ENCODE measurements at regions not wholly inside any gene's neighbourhood (a gene's known extent, or its start where the extent isn't known, plus 50 kb on each side); places are given as distances from the start of the nearest gene placed in this dataset.

DNA sequence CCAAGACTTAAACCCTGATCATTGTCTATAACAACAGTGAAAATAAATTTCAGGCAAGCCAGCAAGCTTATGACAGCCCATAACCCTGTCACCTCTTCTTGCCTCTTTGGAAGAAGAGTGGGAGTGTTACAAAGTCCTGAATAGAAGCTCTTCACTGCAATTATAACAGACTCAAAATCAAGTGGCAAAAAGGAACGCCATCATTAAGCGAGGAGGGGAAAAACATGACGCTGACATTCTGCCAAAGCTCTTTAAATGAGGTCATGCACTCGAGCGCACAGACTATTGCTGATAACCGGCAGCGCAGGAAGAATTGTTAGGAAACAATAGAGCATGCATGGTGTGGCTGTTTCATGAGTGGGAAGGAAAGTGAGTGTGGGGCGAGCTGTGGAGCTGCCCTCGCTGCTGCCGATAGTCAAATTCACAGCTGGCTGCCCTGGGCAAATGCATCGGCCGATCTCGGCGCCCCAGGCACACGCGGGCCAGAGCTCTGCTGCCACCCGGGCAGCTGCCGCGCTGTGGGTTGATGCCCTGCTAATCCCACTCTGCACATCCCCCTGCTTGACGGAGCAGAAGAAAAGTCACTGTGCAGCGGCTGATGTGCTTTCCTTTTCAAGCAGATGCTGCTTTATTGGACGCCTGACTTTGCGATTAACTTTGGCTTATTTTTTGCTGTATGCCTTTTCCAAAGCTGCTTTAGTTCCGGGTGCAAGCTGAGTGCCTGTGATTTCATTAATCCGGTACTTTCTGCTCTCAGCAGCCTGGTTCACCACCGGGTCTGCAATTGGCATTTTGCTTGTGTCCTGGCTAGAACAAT, 102.4 kb upstream of the ST6GALNAC5 start:
- no peak for DNase-seq (ENCODE audit: low read depth)

DNA sequence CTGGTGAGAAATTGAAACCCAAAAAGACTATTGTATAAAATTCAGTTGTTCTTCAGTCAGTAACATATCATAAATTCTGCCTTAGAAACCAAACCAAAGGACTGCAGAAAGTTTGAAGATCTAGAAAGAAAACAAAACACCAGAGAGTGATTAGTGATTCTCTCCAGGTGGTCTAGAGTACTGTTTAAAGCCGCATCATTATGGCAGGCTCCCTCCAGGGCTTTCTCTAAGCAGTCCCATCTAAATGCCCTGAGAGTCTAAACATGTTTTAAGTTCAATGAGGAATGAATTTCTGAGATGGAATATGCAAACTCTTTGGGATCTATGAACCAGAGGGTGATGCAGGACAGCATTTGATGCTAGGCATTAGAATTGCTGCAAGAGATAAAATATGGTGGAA, 100.9 kb upstream of the ST6GALNAC5 start:
- DNase-seq (ENCODE audit: low read depth): no peak

DNA sequence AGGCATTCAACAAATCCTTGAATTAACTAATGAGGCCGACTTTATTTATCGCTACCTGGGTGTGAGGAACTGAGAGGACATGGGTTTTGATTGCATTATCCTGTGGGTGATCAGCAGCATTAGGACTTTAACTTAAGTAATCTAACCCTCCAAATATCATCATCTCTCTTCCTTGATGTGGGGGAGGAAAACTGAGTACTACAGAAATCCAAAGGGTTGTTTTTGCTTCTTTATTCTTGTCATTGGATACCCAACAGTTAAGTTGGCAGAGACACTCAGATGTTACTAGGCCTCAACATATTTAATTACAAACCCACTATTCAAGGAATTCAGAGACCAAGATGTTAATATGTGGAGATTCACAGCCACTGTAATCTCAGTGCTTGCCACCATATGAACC, 97.4 kb upstream of the ST6GALNAC5 start:
- DNase-seq (ENCODE audit: low read depth): no peak

DNA sequence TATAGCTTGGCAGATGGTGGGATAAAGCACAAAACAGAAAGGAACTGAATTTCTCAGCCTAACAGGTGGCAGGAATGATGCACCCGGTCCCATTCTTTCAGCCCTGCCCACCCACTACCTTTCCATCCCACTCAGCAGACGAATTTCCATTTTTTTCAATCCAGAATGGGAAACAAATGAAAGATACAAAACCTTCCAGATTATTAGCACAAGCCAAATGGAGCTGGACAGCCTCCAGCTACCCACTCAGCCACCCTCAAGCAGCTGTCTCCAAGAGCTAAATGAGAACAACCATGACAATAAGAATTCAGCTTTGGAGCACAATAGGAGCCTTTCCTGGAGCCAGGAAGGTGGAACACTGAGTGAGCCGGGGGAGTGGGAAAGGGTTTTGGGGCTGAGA, 96.3 kb upstream of the ST6GALNAC5 start:
- no peak for DNase-seq (ENCODE audit: low read depth)

DNA sequence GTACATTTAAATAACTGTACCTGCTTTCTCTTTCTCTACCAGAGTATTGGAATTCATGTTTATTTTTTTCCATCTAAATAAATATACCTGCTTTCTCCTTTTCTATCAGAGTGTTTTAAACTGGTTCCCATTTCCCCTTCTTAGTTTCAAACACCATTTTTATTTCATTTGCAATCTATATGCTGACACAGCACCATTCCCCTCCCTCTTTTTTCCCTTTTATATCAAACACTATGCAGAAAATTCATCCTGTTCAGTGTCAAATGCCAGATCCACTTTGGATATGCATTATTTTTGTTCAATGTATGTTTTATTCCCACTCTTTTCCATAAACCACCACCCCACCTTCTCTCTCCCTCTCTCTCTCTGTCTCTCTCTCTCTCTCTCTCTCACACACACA, 85.8 kb upstream of the ST6GALNAC5 start:
- no peak for DNase-seq (ENCODE audit: low read depth)

DNA sequence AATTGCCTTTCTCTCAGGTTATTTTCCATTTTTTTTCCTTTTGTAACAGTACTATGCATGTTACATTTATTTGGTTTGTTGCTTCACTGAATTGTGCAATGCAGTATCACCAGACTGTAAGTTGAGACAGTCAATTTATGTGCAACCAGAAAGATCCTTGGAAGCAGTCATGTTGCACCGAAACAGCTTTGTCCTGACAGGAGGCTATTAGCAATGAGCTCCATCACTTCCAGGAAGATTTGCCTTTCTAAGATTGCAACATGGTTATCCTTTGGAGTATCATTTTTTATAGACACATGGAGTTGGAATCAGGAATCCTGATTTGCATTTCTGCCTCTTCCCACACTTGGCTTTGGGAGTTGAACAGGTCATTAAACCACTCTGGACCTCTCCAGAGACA, 84.5 kb upstream of the ST6GALNAC5 start:
- peak; percentile 0 for DNase-seq (ENCODE audit: low read depth)

DNA sequence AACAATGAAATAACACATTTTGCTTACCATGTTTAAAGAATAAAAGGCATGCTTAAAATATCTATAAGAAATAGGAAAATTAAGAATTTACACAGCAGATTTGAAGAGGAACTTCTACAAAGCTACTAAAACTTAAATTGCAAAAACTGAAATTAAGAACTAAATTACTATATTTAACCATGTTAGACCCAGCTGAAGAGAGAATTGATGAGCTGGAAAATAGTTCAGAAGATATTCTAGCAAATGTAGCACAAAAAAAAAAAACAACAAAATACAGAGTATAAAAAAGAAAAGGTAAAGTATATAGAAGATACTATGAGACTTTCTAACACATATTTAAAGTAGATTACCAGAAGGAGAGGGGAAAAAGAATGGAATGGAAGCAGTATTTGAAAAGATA, 82.8 kb upstream of the ST6GALNAC5 start:
- DNase-seq (ENCODE audit: low read depth): no peak

DNA sequence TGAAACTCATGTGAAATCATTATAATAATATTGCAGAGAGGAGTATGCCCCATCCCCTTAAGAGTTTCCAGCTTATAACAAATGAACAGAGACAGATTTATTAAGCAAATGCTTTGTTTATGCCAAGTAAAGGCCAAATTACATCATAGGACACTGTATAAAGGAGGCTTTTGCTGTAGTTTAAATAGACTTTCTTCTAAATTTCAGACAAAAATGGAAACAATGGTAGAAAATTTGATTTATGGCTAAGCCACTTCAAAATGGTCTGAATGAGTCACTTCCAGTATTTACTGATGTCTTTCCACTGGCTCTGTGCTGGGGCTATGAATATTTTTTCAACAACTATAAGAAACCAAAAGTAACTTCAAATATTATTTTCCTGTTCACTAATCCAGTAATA, 81.1 kb upstream of the ST6GALNAC5 start:
- DNase-seq (ENCODE audit: low read depth): no peak

DNA sequence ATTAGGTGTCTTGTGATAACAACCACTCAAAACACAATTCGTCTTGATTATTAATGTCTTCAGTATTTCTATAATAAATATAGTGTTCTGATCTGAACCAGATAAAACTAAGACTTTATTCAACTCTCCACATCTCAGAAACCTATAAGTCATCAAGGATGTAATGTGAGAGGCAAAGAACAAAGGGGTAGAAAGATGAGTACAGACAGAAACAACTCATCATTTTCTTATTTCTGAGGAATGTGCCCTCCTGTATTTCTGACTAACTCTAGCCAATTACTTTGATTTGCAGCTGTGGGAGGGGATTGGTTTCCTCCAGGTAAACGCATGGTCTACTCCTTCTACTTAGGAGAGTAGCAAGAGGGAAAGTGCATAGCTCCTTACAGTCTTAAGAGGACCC, 73.7 kb upstream of the ST6GALNAC5 start:
- DNase-seq (ENCODE audit: low read depth): no peak

DNA sequence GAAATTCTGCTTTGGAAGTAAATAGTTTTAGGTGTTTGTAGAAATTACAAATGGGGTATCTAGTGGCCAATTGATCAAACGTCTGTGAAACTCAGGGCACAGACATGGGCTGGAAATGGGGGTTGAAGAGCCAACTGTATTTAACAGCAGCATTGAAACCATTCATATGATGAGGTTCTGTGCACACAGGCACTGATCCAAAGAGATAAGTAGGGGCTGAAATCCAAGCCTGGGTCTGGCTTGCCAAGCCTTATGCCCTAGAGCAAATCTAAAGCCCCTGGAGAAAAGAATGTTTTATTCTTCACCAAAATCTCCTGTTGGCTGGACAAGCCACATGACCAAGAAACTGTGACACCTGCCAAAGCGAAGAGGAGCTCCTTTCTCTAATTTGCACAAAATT, 67.6 kb upstream of the ST6GALNAC5 start:
- DNase-seq (ENCODE audit: low read depth): no peak

DNA sequence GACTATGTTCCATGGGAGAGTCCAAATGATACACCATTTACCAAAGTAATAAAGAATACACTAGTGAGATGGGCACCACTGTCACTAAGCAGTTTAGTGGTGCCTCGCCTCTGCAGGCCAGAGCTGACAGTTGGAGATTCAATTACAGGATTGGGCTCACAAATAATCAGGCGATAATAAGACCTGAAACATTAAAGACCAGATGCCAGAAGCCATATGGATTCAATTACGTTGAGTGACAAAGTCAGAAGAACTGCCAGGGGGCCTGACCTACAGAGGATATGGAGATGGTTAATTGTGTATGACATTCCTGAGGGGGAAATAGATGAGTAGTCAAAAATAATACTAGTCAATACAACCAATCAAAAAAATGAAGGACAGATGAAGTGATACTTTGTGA, 65.2 kb upstream of the ST6GALNAC5 start:
- DNase-seq (ENCODE audit: low read depth): no peak

DNA sequence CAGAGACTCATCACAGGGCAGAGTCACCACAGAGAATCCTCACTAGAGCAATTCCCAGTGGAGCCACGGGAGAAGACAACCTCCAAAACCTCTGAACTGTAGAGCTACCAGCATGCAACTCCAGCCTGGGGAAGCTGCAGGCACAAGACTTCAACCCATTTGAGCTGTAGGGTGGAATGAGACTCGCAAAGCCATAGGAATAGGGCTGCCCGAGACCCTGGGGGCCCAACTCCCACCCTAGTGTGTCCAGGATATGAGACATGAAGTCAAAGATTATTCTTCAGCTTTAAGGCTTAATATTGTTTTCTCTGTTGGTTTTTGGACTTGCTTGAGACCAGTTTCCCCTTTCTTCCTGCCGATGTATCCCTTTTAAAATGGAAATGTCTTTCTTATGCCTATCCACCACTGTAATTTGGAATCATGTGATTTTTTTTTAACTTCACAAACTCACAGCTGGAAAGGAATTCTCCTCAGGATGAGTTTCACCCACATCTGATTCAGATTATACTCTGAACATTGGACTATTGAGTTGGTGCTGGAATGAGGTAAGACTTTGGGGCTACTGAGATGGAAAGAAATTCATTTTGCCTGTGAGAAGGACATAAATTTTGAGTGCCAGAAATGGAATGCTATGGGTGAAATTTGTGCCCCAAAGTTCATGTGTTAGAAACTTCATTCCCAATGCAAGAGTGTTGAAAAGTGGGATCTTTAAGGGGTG, 59.6 kb upstream of the ST6GALNAC5 start:
- no peak for DNase-seq (ENCODE audit: low read depth)
